Lower lobe of right lung (tissue), 2 donors: ENCODE measurements at regions not wholly inside any gene's neighbourhood (a gene's known extent, or its start where the extent isn't known, plus 50 kb on each side); places are given as distances from the start of the nearest gene placed in this dataset.

Experiments used
- ATAC-seq, 2 donors: fragments of 200-7000 bp; cut with Tn5 transposase; one replicate each; pipeline ENCODE4 v1.9.1; 2020 to 2022; ENCODE audit warnings: mild to moderate bottlenecking in 2 of 2, moderate library complexity in 2 of 2
- DNase-seq: peaks from one replicate; pipeline ENCODE4 v3.0.0-alpha.2; 2020
- H3K27ac ChIP-seq: fragments of 200-600 bp; one replicate; pipeline ENCODE4 v1.8.0; 2022
- H3K27me3 ChIP-seq: fragments of 200-600 bp; one replicate; pipeline ENCODE4 v1.8.0; 2022; ENCODE audit warnings: low read depth
- H3K36me3 ChIP-seq: fragments of 200-600 bp; one replicate; pipeline ENCODE4 v1.8.0; 2022; ENCODE audit warnings: mild to moderate bottlenecking
- H3K4me1 ChIP-seq: fragments of 200-600 bp; one replicate; pipeline ENCODE4 v1.8.0; 2022
- H3K4me3 ChIP-seq: fragments of 200-600 bp; one replicate; pipeline ENCODE4 v1.8.0; 2022; ENCODE audit warnings: mild to moderate bottlenecking
- H3K9me3 ChIP-seq: fragments of 200-600 bp; one replicate; pipeline ENCODE4 v1.8.0; 2022
- CTCF ChIP-seq: fragments of 200-600 bp; IDR thresholded peaks from one replicate; pipeline ENCODE4 v1.8.0; 2022; ENCODE audit warnings: antibody characterized with exemption, mild to moderate bottlenecking
- intact Hi-C: fragments of 100-400 bp; cut with DNase I; formaldehyde crosslinking; loops from one replicate; pipeline ENCODE4 v1.11.0; 2022
- donor health status: DM: no; HTN: yes; CAD: no; lungs with severe emphysema.

- no peak for ATAC-seq
- H3K9me3 ChIP-seq: no peaks in the 10 kb centered on the region
- no peak overlapping the region for H3K4me3 ChIP-seq
- H3K27me3 ChIP-seq: peaks cover 28% of the 10 kb centered on the region
- no peak for DNase-seq
- intact Hi-C loops: no loop called here
- no peak for TF ChIP-seq CTCF
- H3K27ac ChIP-seq: no peak overlapping the region
- no peaks in the 10 kb centered on the region for H3K4me1 ChIP-seq
- H3K36me3 ChIP-seq: no peaks in the 10 kb centered on the region
Measured at GRCh38 chr20:37643400-37643799, 50.4 kb upstream of the CTNNBL1 start.

GRCh38 chr20:37642246-37642645, 51.6 kb upstream of the CTNNBL1 start:
- Histone ChIP-seq H3K4me1 (no peaks in the 10 kb centered on the region), H3K9me3 (no peaks in the 10 kb centered on the region), H3K27me3 (peaks cover 28% of the 10 kb centered on the region), H3K27ac (no peak overlapping the region), H3K36me3 (no peaks in the 10 kb centered on the region), H3K4me3 (no peak overlapping the region)
- ATAC-seq (no peak), DNase-seq (no peak)
- intact Hi-C loops: no loop called here
- TF ChIP-seq CTCF: no peak

- no peaks in the 10 kb centered on the region for H3K9me3 ChIP-seq
- peaks cover 38% of the 10 kb centered on the region for H3K27me3 ChIP-seq
- DNase-seq (no peak), ATAC-seq (no peak)
- H3K4me1 ChIP-seq: no peaks in the 10 kb centered on the region
- intact Hi-C loops: no loop called here
- H3K27ac ChIP-seq: no peak overlapping the region
- H3K36me3 ChIP-seq: no peaks in the 10 kb centered on the region
- TF ChIP-seq CTCF: no peak
- no peak overlapping the region for H3K4me3 ChIP-seq
Measured at GRCh38 chr20:37640600-37641561, 52.9 kb upstream of the CTNNBL1 start.

- peaks cover 38% of the 10 kb centered on the region for H3K27me3 ChIP-seq
Measured at GRCh38 chr20:37638527-37638926, 55.3 kb upstream of the CTNNBL1 start.

GRCh38 chr20:37636977-37637376, 56.9 kb upstream of the CTNNBL1 start:
- Histone ChIP-seq H3K4me1 (no peaks in the 10 kb centered on the region), H3K27ac (no peak overlapping the region), H3K27me3 (peaks cover 37% of the 10 kb centered on the region), H3K4me3 (no peak overlapping the region), H3K36me3 (no peaks in the 10 kb centered on the region), H3K9me3 (peaks cover 6% of the 10 kb centered on the region)
- no peak for TF ChIP-seq CTCF
- DNase-seq: no peak
- intact Hi-C loops: no loop called here
- ATAC-seq: no peak

More at GRCh38 chr20:37638527-37638926, 55.3 kb upstream of the CTNNBL1 start:
- H3K4me3 ChIP-seq: no peak overlapping the region
- no peak for ATAC-seq
- no peak for TF ChIP-seq CTCF
- peaks cover 6% of the 10 kb centered on the region for H3K9me3 ChIP-seq
- intact Hi-C loops: no loop called here
- H3K4me1 ChIP-seq: no peaks in the 10 kb centered on the region
- H3K27ac ChIP-seq: no peak overlapping the region
- DNase-seq: no peak
- H3K36me3 ChIP-seq: no peaks in the 10 kb centered on the region
